ENCODE measurements at regions not wholly inside any gene's neighbourhood (a gene's known extent, or its start where the extent isn't known, plus 50 kb on each side); places are given as distances from the start of the nearest gene placed in this dataset.

DNA sequence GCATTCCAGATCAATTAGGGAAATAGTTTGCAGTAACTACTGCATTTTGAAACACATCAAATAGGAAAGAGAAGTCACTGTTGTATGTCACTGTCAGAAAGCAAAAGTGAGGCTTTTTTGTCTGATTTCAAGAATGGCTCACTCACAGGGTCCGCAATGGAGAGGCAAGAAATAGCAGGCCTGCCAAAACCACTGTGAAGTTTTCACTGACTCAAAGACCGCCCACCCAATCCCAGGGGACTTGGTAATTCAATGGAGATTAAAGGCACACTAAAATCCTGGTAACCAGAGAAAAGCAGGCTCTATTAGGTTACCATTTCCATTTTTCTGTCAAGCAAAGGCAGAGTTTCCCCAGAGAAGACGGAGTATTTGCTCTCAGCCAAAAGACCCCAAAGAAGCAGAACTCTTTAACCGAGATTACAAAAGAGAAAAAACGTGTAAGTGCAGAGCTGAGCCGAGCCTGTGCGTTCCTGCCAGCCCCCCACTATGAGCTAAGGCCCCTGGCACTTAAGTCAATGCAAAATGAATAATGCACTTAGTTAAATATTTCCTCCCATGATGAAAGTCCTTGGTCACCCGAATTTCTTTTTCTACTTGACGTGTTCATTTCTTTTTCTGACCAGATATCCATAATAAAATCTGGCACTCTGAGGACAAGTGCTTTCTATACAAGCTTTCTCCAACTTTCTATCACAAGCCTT, 57.0 kb downstream of the FOXL1 start:
- no peak for TF ChIP-seq NPAS2 (CRISPR knock-in tag; IDR thresholded peaks at IDR 0.05; ENCODE audit: borderline replicate concordance)
- no peak for TF ChIP-seq RFX5 (IDR thresholded peaks at IDR 0.05)
- TF ChIP-seq POLR2AphosphoS2 (conservative IDR thresholded peaks at IDR 0.05; ENCODE audit: low read length): no peak
- TF ChIP-seq JUN (IDR thresholded peaks at IDR 0.05): no peak
- no peak for TF ChIP-seq CTCF (IDR thresholded peaks at IDR 0.05)
- TF ChIP-seq MAX (IDR thresholded peaks at IDR 0.05): no peak
- TF ChIP-seq JUNB (IDR thresholded peaks at IDR 0.05): no peak

All from A549 (cell line).